HG03097 (cell line): ENCODE measurements at regions not wholly inside any gene's neighbourhood (a gene's known extent, or its start where the extent isn't known, plus 50 kb on each side); places are given as distances from the start of the nearest gene placed in this dataset.
"Not testable (repeated sequence)": the region's sequence is repeated elsewhere in the genome, so short reads cannot be mapped to it uniquely, and the experiment has no call there.

Experiments
- ATAC-seq: cut with Tn5 transposase; IDR thresholded peaks from one replicate; pipeline ENCODE4 v1.9.1; 2021; ENCODE audit not compliant: unreplicated experiment, low FRiP score

DNA sequence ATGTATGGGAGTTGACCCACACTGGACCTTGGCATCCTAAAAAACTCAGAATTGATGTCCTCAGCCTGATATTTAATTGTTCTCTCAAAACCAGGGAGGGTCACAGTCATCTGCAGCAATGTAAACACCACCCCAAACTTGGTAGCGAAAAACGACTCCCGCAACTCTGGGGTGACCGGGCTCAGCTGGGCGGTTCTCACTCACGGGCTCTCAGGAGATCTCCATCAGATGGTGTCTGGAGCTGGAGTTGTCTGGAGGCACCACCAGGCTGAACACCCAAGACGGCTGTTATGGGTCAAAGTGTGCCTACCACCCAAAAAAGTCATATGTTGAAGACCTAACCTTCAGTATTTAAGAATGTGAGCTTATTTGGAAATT lies 50.9 kb upstream of the NXT1 start:
- ATAC-seq: no peak

DNA sequence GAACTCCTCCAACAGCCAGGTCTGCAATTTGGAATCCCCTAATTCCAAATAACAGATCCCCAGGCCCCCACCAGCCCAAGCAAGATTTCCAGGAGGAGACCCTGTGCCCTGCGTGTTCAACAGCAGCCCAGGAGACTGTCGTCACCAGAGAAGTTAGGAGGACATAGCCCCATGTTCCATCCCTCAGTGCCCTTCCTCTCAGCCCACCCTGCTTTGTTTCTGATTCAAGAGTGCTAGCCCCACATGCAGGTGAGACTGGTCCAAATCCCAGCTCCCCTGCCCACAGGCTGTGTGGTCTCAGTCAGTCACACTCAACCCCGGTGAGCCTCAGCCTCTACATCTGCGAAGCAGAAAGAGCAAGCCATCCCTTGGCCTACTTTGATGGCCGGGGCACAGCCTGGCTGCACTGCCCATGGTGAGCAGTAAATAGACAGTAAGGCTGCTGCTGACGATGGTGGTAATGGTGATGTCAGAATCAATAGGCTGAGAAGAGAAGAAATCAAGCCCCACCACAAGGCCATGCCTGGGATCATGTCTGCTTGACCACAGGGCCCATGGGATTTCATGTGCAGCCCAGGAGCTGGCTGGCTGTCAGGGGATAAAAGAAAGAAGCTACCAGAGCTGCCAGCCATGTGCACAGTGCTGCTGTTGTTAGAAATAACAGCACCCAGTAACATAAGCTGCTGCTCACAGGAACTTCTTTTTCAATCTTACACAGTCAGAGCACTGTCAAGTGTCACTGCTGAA lies 51.5 kb upstream of the NXT1 start:
- ATAC-seq: no peak

DNA sequence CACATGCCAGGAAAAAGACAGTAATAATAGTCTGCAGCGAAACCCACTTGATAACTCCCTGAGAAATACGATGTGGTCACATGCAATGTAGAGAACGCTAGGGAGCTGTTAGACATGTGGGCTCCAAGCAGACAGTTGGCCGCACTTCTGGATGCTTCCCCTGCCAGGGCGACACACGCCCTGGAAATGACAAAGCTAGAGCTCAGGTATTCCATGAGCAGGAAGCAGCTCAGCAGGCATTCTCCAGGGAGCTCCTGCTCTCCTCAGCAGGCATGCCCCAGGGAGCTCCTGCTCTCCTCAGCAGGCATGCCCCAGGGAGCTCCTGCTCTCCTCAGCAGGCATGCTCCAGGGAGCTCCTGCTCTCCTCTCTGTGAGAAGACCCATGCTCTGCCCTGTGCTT lies 52.4 kb upstream of the NXT1 start:
- no peak for ATAC-seq

DNA sequence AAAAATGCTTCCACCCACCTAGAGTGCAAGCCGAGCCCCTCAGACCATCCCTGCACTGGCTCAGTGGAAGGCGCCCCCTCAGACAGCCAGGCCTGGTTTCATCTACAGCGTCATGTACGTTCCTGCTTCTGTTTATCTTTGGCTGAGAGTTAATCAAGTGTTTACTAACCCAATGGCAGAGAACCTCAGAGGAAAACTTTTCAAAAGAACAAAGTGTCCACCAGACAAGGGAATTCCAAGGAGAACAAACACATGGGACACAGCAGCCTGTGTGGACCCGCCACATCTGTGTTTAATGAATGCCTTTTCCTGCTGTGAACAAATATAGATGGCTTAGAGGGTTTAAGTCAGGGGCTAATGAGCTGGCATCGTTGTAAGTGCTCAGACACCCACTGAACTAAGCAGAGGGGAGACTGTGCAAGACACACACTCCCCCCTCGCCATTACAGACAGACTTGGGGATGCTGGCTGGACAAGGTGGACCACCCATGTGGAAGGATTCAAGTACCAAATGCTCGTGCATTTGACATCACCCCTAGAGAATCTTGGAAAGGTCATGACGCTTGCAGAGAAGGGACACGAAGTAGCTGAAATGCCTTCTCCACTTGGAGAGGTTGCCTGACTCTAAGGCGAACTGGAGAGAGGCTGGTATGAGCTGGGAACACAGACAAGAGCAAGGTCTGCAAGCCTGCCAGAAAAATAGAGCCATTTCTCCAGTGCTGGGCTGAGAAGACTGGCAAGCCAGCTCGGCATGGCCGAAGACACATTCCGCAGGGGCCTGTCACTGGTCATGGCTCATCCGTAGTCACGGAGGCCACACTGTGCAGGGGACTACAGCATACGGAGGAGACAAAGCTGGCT lies 53.5 kb upstream of the NXT1 start:
- ATAC-seq: no peak

DNA sequence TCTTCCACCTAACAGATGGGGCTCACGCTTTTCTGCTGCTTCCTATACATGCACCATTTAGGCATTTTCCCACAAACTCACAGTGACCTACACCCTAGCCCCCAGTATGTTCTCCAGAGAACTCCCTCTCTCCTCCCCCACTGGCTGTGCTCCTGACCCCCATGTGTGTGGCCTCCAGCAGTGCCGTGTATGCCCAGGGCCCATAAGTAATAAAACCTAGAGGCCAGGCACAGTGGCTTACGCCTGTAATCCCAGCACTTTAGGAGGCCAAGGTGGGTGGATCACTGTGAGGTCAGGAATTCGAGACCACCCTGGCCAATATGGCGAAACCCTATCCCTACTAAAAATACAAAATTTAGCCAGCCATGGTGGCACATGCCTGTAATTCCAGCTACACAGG lies 54.7 kb upstream of the NXT1 start:
- no peak for ATAC-seq

DNA sequence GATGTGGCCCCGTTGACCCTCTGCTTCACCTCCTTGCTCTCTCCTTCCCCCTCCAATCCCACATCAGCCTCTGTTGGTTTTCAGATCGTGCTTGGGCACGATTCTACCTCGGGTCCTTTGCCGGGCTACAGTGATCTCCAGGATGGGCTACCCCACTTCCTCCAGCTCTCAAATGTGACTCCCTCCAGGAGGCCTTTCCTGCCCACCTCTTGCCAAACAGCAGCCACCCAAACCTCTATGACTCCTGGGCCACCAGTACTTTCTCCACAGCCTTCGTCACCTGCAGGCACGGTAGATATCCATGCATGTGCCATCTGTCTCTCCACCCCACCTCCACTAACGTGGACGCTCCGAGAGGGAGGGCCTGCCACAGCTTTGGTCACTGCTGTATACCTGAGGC lies 55.9 kb upstream of the NXT1 start:
- ATAC-seq: no peak

DNA sequence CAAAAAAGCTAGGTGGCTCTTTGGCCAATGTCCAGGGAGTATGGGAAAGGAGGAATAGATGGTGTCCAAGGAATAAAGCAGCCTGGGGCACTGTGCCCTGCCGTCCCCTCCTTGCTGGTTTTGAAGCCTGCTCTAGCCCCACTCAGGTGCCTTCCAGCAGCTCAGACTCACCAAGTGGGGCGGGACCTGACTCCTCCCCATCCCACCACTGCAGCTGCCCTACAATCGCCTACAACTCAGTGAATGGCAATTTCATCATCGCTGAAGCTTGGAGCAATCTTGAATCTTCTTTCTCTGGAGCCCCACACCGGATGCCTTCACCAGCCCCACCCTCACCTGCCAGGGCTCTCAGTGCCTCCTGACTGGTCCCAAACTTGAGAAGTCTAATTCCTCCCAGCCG lies 56.4 kb upstream of the NXT1 start:
- no peak for ATAC-seq

DNA sequence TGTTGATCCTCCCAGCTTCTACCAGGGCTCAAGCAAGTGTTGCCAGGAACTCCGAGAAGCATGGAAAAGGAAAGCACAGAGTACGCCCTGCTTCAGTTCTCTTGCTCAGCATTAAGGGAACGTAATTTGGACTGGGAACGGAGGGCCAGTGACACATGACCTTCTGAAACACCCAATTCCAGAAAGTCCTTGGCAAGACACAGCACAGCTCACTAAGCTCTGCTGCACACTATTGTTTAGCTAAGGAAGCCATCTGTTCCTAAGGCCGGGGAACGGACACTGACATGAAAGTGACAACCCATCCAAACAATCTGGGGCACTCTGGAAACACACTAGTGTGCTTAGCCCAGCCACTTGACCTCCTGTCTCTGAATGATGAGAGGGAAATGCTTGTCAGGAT lies 56.9 kb upstream of the NXT1 start:
- ATAC-seq: no peak

DNA sequence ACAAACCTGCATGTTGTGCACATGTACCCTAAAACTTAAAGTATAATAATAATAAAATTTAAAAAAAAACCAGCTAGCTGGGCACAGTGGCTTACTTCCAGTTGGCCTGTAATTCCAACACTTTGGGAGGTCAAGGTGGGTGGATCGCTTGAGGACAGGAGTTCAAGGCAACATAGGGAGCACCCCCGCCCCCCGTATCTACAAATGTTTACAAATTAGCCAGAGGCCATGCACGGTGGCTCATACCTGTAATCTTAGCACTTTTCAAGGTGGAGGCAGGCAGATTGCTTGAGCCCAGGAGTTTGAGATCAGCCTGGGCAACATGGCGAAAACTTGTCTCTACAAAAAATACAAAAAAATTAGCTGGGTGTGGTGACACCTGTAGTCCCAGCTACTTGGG lies 58.3 kb upstream of the NXT1 start:
- ATAC-seq: not testable (repeated sequence)

DNA sequence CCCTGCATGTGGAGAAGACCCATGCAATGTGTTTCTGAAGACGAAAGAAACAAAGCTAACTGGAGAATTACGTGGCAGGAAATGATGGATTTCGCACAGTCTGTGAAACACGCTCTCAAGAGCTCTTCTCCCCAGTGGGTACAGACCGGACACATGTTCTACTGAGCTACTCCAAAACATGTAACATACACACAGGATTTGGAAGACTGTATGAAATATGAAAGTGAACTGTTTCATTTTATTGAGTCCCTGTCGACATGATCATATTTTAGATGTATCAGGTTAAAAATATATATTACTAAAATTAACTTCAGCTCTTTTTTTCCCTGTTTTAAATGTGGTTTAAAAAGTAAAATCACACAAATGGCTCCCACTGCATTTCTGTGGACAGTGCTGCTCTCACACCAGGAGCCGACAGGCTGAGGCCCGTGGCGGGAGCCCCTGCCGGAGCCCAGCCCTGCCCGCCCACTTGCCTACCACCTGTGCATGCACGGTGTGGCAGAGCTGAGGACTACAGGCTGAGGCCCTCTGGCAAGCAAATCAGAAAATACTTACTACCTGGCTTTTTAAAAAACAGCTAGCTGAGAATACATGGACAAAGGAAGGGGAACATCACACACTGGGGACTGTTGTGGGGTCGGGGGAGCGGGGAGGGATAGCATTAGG lies 58.9 kb upstream of the NXT1 start:
- ATAC-seq: no peak

DNA sequence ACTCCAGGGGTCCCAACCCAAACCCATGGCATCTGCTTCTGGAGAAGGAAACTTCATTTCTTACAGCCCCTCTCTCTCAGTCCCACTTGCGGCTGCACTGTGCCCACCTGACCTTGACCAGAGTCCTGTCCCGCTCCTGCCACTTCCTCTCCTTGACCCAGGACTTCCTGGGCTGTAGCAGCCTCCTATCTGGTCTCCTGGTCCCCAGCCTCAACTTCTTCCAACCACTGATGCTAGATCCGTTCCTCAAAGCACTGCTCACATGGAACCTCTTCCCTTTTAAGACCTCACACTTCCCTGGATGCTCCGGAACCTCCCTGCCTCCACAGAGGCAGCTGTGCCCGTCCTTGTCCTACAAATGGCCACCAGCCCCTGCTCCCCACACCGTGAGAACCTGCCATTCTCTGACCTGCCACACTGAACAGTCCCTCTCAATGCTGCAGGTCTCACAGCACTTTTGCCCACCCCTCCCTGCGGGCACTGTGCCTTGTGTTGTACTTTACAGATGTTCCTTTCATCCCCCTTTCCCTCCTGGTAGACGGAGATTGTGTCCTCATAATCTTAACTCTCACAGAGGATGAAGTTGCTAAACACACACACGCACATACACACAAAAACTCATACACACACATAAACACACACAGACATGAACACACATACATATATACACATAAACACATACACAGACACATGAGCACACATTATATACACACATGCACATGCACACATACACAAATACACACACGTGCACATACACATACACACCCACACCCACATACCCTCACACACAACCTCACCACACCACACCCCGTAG lies 59.6 kb upstream of the NXT1 start:
- ATAC-seq: no peak

DNA sequence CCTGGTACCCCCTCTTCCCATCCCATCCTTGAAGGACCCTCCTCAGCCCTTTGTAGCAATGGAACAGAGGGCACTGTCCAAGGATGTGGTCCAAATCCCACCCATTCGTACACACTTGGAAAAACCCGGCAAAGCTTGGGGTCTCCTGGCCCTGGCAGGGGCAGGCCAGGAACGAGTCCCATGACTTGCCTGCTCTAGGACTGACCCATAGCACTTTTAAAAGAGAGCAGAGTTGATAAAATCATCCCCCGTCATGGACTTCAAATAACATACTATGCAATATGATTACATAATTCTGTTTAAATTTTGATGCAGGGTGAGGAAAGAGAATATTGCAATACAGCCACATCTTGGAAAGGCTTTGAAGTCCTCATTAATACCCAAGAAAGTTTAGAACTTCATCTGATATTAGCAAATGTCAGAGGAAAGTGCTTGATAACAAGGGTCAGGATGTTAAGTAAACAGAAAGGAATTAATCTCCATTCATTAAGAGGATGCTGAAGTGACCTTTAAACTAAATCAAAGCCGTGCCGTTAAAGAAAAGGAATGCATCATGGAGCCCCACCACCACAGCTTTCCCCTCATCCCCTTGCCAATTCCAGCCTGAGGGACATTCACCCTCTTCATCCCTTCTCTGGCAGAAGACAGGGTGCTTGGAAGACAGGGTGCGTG lies 60.7 kb upstream of the NXT1 start:
- no peak for ATAC-seq

DNA sequence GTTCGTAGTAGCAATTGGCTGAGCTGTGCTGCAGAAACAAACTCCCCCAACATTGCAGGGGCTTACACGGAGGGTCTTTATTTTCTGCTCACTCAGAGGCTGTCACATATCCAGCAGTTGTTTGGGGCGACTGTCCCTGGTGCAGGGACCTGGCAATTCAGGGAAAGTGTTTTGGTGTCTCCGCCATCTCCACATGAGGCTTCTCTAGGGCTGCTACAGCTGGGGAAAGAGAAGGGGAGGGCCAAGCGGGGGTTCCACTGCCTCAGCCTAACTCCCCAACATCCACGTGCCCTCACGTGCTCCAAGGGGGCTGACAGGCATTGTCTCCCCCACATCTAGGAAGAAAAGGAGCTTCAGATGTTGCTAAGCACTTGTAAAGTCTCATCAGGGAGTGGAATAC lies 61.3 kb upstream of the NXT1 start:
- ATAC-seq: no peak

DNA sequence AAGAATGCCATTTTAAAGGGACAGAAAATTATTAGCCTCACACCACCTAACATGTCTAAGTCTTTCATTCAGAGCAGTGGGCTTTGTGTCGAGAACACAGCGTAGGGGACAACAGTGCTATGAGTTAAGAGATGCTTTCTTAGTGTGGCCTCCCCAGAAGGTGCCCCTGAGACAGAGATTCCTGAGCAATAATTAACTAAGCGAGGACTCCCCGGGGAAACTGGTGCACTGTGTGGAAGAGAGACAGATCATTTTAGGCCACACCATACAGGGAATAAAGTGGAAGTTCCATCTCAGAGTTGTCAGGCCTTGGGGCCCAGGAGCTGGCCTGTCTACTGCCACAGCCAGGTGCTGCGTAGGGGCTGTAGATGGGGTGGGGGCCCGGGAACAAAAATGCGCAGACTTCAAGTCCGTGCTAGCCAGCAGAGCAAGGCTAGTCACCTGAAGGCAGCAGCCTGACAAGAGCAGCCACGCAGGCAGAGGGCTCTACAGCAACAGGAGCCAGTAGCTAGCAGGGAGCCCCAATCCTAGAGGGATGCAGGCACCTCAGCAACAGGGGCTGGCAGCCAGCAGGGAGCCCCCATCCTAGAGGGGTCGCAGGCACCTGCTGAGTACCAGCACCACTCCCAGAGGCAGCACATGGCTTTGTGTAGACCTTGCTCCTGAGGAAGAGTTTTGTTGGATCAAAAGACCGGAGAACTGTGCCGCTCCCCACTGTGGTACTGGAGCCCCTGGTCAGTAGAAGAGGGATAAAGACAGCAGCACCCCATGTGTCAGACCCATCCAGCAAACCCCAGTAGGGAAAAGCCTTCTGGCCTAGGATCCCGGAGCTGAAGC lies 63.0 kb upstream of the NXT1 start:
- ATAC-seq: no peak

DNA sequence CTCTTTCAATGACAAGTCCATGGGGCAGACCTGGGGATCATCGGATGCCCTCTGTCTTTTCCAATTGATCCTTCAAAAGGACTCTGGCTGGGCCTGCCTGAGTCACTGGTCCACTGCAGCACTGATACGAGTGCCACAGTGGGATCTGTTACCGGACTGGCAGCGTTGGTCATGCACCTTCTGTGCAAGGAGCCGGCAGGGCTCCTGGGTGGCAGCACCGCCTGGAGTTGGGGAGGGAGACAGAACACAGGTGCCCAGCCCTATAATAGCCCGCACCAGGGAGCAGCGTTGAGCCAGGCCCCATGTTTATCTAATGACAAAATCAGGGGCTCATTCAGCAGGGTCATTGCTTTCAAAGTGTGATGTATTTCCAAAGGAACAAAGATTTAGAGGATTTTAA lies 64.2 kb upstream of the NXT1 start:
- no peak for ATAC-seq

DNA sequence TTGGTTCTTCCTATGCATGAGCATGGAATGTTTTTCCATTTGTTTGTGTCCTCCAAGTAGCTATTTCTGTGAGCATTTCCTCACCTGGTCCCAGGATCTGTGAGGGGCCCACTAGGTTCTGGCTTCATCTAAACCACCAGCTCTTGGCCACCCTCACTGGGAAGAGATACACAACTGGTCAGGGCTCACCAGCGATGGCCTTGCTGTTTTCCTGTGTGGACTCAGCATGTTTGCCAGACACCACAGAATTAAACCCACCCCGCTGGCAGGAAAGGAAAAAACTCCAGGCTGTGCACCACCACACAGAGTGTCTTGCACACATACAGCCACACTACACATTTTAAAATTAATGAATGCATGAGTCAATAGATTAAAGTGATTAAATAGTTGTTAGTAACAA lies 65.1 kb upstream of the NXT1 start:
- no peak for ATAC-seq

DNA sequence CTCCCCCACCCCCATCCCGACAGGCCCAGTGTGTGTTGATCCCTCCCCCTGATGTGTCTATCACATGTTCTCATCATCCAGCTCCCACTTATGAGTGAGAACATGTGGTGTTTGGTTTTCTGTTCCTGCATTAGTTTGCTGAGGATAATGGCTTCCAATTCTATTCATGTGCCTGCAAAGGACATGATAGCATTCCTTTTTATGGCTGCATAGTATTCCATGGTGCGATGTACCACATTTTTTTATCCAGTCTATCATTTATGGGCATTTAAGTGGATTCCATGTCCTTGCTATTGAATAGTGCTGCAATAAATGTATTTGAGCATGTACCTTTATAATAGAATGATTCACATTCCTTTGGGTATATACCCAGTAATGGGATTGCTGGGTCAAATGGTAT lies 66.6 kb upstream of the NXT1 start:
- no peak for ATAC-seq

DNA sequence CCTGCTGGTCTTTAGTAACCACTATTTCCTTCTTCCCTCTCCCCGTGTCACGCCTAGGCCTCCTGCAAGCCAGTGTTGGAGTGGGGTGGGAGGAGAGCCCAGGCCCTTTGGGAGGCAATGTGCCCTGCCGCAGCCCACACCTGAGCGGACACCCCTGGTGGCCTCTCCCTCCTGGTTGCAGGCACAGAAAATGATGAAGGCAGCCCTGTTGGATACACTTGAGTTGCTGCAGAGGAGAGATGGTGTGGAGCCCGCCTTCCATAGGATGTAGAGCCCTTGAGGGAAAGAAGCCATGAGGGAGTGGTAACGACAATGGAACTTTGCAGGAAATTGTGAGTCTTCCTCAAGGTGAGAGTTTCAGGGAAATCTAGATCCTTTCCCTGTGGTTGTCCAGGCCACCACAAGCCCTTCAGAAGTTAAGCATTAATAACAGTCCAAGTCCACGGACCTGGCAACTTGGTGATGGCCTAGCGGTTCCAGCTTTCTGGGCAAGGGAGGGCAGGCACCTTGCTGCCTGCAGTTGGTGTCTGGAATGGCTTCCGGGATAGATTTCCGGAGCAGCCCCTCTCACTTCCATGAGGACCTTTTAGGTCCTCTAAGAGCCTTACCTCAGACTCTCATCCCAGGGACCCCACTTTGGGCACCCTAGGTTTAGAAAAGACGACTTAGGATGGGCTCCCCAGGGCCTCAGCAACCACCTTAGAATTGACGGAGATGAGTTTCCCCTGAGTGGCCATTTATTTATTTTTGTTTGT lies 67.3 kb upstream of the NXT1 start:
- no peak for ATAC-seq

DNA sequence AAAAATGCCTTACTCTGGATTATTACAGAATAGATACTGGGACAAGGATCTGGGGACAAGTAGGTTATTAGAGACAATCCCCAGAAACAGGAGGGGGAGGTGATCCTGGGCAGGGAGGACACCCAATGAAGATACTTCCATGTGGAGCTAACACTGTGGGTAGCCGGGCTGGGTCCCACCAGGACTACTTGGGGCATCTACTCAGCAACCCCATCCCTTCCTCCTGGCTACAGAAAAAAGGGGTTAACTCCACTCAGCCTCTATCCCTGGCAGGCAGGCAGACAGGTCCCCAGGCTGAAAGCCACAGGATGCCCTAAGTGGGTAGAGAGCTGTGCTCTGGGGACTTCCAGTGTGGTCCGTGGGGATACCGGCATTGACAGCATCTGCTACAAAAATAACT lies 68.0 kb upstream of the NXT1 start:
- no peak for ATAC-seq
